ENCODE measurements at regions not wholly inside any gene's neighbourhood (a gene's known extent, or its start where the extent isn't known, plus 50 kb on each side); places are given as distances from the start of the nearest gene placed in this dataset.

DNA sequence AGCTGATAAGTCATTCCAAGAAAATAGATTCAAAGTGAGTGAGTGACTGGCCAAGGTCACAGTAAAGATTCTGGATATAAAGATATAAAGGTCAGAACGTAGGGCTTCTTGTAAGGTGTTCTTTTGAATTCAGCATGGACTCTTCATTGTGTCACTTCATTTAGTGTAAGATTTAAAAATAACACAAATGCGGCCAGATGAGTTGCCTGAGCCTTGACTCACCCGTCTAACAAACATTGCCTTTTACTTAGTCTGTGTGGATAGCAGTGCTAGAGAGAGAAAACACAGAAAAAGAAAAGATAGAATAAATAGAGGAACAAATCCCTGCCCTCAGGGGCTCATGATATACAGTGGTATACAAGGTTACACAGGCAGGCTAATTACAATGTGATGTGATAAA is 223.4 kb downstream of the PLPP3 start:
- no peak for DNase-seq (ENCODE audit: low read depth)

DNA sequence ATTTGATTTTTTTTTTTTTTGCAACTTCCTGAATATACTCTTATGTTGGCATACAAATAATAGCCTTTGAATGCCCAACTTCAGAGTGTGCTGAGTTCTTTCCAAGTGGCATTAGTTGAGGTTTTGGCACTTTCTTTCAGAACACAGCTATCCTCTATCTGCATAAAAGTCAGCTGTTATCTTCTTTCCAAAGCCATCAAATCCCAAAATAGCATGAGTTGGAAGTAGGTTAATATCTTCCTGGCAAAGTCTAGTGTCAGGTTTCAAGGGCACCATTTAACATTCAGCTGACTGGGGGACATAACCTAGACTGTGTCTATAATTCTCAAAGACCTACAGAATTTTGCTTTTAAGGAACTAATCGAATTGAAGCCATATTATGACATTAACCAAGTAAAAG is 223.9 kb downstream of the PLPP3 start:
- DNase-seq (ENCODE audit: low read depth) = no peak

DNA sequence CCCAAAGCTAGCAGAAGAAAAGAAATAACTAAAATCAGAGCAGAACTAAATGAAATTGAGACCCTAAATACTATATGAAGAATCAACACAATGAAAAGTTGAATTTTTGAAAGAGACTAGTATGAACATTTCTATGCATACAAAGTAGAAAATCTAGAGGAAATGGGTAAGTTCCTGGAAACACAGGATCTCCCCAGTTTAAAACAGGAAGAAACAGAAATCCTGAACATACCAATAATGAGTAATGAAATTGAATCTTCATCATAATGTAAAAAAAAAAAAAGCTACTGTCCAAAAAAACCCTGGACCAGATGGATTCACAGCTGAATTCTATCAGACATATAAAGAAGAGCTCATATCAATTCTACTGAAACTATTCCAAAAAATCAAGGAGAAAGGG is 233.5 kb downstream of the PLPP3 start:
- DNase-seq (ENCODE audit: low read depth) = no peak

DNA sequence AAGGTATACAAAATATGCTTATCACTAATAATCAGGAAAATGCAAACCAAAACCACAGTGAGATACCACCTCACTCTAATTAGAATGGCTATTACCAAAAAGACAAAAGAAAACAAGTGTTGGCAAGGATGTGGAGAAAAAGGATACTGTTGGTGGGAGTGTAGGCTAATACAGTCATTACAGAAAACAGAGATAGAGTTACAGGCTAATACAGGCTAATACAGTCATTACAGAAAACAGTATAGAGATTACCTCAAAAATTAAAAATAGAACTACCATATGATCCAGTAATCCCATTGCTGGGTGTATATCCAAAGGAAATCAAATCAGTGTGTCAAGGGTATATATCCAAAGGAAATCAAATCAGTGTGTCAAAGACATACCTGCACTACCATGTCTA is 238.4 kb downstream of the PLPP3 start:
- DNase-seq (ENCODE audit: low read depth) = no peak

DNA sequence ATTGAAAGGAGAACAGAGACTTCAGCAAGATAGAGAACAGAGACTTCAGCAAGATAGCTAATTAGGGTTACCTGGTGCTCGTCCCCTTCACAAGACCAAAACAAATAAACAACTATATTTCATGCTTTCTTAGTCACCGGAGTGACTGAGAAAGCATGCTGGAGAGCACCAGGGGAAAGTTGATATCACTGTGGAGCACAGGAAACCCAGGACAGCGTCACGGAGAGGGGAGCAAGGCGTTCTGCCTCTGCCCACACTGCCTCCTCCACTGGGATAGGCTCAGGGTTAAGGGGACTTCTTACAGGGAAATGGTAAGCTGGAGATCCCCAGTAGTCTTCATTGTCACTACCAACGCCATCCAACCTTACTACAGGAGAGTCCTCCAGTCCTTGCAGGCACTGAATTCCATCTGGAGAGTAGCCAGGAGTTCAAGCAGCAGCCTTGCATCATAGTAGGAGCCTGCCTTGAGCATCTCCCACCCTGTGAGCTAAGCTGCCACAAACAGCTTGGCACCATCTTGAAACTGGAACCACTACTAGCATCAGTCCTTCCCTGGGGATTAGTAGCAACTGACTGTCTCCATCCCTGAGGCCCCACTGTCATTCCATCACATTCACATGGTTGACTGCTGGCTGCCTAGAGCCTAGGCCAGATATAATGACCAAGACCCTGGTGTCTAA is 239.4 kb downstream of the PLPP3 start:
- DNase-seq (ENCODE audit: low read depth) = no peak

DNA sequence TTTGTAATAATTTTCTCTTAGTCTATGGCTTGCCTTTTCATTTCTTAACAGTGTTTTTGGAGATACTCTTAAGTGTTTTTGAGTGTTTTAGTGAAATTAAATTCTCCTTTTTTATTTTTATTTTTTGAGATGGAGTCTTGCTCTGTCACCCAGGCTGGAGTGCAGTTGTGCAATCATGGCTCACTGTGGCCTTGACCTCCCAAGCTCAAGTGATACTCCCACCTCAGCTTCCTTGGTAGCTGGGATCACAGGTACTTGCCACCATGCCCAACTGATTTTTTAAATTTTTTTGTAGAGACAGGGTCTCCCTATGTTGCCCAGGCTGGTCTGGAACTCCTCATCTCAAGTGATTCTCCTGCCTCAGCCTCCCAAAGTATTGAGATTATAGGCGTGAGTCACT is 240.3 kb downstream of the PLPP3 start:
- DNase-seq (ENCODE audit: low read depth) = no peak

DNA sequence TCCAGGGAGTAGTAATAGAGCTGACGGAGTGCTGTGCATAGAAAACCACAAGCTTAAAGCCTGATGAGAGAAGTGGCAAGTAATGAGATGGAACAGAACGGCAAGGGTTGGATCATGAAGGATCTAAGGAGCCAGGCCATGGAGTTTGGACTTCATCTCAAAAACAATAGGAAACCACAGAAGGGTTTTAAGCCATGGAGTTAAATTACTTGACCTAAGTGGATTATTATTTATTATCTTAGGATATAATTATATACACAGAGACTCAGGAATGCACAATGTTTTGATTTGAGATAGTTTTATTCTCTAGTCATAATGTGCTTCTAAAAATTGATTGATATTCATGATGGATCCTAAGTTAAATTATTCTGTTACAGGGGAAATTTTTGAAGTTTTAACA is 242.4 kb downstream of the PLPP3 start:
- no peak for DNase-seq (ENCODE audit: low read depth)

DNA sequence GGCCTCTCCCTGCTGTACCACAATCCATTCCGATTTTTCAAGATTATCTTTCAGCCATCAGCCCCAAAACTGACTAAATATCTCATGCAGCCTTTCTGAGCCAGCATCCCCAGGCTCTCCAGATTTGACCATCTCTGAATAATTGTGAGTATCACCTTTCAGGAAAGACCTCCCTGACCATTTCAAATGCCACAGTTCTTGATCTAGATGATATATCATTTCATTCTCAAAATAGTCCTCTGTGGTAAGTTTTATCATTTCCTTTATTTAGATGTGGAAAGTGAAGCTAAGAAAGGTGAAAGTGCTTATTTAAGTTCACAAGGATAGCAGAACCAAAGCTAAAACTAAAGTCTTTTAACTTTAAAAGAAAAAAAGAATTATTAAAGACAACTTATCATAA is 244.0 kb downstream of the PLPP3 start:
- DNase-seq (ENCODE audit: low read depth) = no peak

DNA sequence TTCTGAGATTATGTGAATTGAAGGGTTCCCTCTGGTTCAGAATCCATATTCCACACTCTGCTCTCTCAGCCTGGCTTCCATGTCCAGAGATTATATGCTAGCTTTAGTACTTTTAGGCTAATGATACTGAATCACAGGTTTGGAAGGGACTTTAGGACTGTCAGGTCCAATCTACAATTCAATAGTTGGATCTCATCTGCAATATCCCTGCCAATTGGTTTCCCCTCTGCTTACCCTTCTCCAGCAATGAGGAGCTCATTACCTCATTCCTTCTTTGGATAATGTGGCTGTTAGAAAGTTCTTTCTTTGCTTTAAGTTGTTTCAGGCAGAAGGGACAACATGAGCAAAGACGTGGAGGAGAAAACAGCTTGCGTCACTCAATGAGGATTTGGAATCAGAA is 245.3 kb downstream of the PLPP3 start:
- DNase-seq (ENCODE audit: low read depth) = no peak

DNA sequence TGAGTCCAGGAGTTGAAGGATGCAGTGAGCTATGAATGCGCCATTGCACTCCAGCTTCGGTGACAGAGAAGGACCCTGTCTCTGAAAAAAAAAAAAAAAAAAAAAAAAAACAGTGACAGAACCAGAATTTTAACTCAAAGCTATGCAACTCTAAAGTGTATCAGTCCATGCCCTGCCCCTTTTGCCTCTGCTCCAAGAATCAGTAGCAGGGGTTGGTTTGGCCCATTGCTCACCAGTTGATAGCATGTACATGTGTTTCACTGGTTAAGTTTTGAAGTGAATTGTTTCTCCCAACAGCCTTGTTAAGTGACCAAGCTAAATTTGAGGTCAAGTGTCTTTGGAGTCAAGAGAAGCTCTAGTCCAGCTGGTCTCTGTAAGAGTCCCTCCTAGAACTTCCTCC is 245.9 kb downstream of the PLPP3 start:
- no peak for DNase-seq (ENCODE audit: low read depth)

DNA sequence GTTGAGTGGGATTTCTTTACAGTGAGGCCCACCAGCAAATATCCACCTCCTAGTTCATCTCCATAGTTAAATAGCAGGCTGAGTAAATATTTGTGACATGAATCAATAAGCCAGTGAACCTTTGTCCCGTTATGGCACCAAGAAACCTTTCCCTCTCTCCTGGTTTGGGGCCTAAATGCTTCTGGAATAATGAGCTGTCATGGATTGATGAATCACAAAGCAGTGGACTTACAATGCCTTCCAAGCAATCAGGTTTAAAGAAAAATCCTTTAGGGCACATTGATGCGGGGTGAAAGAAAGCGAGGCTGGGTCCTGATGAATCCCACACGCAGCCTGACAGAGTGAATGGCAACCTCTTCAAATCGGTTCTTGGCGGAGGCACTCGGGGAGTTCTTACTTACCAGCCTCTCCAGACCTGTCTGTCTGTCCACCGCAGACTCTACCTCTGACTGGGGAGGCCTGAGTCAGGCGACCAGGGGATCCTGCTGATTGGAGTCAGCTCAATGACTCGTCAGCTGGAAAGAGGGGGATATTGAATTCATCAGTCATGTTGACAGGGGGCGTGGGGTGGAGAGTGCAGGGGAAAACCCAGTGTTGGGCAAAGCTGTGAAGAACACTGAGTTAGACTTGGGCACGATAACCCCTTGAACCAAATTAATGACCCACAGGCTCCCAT is 247.3 kb downstream of the PLPP3 start:
- no peak for DNase-seq (ENCODE audit: low read depth)

DNA sequence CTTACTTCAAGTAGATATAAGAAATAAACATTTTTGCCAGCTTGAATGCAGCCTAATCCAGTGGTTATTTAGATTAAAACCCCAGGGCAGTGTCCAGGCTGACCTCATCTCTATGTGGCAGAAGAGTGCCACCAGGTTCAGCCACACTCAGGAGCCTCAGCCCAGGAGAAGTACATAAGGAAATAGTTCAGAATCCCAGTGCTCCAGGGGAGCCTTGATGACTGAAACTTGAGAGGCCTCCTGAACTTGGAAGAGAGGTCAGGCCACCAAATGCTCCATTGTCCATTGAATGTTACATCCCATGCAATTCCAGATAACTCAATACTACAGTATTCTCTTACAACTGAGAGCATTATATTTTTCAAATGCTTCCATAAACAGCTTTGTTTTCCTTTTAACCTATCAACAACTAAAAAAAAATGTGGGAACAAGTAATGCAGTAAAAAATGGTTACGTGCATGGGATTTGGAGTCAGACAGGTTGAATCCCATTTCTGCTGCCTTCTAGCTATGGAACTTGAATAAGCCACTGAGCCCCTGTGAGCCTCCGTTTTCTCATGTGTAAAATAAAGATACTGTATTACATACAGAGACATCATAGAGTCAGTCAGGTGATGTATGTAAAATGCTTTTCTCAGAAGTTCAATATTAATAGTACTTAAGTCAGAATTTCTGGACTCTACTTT is 248.0 kb downstream of the PLPP3 start:
- no peak for DNase-seq (ENCODE audit: low read depth)

DNA sequence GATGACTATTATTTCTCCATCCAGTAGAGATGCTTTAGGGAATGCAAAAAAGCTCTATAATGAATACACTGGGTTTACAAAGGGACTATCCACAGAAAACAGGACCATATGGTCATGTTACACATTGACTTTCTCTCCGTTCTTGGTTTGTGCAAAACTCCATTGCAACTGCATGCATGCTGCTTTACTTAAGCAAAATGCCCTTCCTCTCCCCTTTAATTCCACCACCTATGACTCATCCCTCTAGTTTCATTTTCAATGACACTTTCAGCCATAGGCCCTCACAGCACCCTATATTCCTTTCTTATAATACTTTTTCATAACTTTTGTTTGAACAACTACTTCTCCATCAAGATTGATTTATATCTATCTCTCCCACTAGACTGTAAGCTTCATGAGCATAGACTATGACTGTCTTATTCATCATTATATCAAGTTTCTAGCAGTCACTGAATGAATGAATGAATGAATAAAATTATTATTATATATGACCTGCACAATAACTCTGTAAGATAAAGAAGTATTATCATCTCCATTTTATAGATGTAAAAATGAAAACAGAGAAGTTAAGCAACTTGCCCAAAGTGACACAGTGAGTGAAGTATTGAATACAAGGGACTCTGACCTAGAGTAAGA is 248.9 kb downstream of the PLPP3 start:
- DNase-seq (ENCODE audit: low read depth) = peak; percentile 26

DNA sequence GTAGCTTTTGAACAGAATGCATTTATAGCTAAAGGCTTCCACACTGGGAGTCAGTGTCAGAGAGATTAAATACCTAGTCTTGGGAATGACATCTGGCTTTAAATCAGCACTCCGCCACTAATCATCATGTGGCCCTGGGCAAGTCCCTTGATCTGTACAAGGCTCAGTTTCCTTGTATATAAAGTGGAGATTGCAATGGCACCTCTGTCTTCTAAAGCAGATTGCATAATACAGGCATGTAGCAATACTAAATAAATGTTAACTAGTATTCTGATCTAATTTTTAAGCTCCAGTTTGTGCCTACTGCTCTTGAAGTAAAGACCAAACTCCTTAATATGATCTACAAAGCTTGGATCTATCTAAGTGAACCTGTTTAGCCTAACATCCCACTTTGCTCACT is 249.4 kb downstream of the PLPP3 start:
- no peak for DNase-seq (ENCODE audit: low read depth)

DNA sequence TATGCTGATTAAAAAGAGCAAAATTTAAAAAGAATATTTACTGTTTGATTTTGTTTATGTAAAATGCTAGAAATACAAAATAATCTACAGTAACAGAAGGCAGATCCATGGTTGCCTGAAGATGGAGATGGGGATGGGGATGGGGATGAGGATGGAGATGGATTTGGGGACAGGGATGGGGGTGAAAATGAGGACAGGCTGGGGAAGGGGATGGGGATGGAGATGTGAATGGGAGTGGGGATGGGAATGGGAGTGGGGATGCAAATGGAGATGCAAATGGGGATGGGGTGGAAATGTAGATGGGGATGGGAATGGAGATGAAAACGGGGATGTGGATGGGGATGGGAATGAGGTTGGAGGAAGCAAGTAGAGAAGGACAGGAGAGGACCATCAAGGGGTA is 252.2 kb downstream of the PLPP3 start:
- DNase-seq (ENCODE audit: low read depth) = no peak

DNA sequence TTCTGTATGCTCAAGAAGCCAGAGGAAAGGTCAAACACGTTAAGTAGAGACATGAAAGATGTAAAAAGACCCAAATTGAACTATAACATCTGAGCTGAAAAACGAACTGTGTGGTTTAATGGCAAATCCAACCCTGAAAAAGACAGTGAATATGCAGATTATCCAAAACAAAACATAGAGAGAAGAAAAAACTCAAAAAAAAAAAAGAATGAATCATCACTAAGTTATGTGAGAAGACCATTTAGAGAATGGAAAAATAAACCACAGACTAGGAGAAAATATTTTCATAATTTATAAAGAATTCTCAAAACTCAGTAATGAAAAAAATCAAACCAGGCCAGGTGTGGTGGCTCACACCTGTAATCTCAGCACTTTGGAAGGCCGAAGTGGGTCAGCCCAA is 253.3 kb downstream of the PLPP3 start:
- peak; percentile 19 for DNase-seq (ENCODE audit: low read depth)

DNA sequence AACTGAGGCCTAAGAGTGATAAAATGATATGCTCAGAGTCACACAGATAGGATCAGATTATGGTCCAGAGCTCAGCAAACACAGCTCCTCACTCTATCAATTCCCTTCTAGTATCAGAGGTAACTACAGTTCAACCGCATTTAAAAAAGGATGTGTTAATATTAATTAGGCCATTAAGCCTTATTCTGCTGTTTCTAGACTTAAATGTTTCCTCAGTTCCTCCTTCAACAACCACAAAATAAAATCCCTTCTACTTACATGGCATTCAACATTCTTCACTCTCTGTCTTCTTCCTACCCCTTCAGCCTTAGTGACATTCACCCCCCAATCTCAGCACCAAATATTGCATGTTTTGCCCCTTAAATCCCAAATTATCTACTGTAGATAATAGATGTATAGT is 254.9 kb downstream of the PLPP3 start:
- DNase-seq (ENCODE audit: low read depth) = no peak

DNA sequence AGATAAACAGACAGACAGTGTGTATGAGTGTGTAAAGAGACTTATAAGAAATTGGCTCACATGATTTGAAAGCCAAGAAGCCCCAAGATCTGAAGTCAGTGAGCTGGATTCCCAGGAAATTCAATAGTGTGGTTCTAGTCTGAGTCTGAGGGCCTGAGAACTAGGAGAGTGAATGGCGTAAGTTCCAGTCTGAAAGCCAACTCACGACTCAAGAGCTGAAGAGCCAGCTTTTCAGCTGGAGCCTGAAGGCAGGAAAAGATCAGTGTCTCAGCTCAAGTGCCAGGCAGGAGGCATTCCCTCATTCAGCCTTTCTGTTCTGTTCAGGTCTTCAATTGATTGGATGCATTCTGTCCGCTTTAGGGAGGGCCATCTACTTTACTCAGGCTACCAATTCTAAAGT is 257.2 kb downstream of the PLPP3 start:
- DNase-seq (ENCODE audit: low read depth) = peak; percentile 21

DNA sequence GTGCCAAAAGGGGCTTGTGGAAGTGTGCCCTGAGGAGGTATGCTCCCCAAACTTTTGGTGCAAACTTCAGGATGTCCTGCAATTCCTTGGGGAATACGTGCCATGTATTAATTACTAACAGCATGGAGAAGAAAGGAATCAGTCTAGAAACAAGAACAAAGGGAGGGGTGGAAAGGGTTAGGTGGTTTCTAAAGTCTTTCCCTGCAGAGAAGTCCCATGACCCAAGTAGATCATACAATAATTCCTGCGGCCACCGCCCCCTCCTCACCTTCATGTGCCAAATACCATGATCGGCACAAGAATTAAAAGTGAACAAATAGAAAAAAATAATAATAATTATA is 258.2 kb downstream of the PLPP3 start:
- no peak for DNase-seq (ENCODE audit: low read depth)

DNA sequence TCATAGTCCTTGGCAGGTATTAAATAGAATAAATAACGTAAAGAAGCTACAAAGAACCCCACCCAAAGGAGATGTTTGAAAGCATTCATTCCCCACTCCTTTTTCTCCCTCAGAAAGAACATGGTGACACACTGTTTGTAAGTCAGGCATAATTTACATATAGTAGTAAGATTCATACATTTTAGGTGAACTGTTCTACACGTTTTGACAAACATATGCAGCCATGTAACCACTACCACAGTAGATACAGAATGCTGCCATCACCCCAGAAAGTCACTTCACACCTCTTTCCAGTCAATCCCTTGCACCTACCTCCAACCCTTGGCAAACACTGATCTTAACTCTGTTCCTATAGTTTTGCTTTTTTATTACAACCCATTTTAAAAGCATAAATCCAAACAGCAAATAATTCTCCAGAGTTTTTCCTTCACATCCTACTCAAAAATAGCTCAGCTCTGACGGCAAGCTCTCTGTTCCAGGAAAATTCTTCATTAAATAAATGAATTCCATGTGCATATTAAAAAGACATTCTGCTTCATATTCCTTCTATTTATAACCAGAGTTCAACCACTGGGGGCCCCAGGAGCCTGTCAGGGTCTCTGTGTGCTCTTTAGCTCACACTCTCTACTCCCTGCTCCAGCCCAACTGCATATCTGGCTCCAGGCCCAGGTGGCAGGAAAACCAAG is 258.8 kb downstream of the PLPP3 start:
- DNase-seq (ENCODE audit: low read depth) = no peak

DNA sequence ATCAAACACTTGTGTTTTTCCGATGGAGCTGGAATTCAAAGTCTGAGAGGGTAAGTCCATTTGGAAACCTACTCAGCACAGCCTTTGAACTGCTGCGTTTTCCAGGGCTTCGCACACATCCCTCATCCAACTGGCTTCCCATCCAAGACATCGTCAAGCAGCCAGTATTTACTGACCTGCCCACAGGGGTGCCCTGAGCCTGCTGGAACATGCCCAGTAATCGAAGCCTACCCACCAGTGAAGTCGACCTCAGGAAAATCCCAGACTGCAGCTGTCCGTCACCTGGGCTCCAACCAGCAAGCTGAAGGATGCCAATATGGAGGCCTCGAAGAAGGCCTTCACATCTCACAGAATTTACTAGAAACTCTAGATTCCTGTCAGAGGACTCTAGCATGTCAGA is 261.6 kb downstream of the PLPP3 start:
- no peak for DNase-seq (ENCODE audit: low read depth)

DNA sequence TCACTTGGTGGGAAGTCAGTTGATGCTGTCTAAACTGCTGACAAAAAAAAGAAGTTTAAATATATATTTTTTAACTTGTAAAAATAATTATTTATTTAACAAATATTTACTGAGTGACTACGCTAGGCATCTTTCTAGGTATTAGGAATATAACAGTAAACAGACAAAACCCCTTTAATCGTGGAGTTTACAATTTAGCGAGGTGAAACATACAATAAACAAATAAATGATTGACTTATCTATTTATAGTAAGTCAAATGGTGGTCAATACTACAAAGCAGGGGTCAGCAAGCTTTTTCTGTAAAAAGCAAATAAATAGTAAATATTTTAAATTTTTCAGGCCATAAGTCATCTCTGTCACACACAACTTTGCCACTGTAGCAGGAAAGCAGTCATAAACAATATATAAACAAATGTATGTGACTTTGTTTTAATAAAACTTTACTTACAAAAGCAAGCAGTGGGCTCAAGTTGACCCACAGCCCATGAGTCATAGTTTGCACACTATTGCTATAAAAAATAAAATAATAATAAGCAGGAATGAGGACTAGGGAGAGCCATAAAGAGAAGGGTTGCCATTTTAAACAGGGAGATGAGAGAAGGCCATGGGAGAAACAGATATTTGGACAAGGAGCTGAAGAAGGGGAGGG is 263.9 kb downstream of the PLPP3 start:
- DNase-seq (ENCODE audit: low read depth) = no peak

Data from stromal cell of bone marrow (primary cell).